NCI-H748 (cell line): ENCODE measurements at regions not wholly inside any gene's neighbourhood (a gene's known extent, or its start where the extent isn't known, plus 50 kb on each side); places are given as distances from the start of the nearest gene placed in this dataset.

Source experiments
- DNase-seq: peaks from one replicate; lab custom pipeline; 2025; ENCODE audit not compliant: unreplicated experiment; lab: John Stamatoyannopoulos, UW

GRCh38 chr4:181688872-181689271, 554.3 kb upstream of the TENM3 start:
- peak; percentile 29 for DNase-seq

GRCh38 chr4:181690498-181690897, 552.7 kb upstream of the TENM3 start:
- no peak for DNase-seq

- no peak for DNase-seq
These were observed 550.2 kb upstream of the TENM3 start for GRCh38 chr4:181692965-181693364.

GRCh38 chr4:181693517-181693916, 549.7 kb upstream of the TENM3 start:
- no peak for DNase-seq

- no peak for DNase-seq
These were observed 545.0 kb upstream of the TENM3 start for GRCh38 chr4:181698221-181698620.

- peak; percentile 44 for DNase-seq
These were observed 542.0 kb upstream of the TENM3 start for GRCh38 chr4:181701214-181701613.

GRCh38 chr4:181701894-181702293, 541.3 kb upstream of the TENM3 start:
- DNase-seq: no peak

- no peak for DNase-seq
These were observed 540.2 kb upstream of the TENM3 start for GRCh38 chr4:181702864-181703495.

- no peak for DNase-seq
These were observed 533.1 kb upstream of the TENM3 start for GRCh38 chr4:181710143-181710542.

GRCh38 chr4:181711387-181711786, 531.8 kb upstream of the TENM3 start:
- DNase-seq: no peak

- DNase-seq: no peak
These were observed 514.8 kb upstream of the TENM3 start for GRCh38 chr4:181728305-181728966.

- no peak for DNase-seq
These were observed 511.3 kb upstream of the TENM3 start for GRCh38 chr4:181731900-181732299.

- no peak for DNase-seq
These were observed 505.5 kb upstream of the TENM3 start for GRCh38 chr4:181737744-181738143.

- DNase-seq: no peak
These were observed 504.2 kb upstream of the TENM3 start for GRCh38 chr4:181739031-181739430.

- no peak for DNase-seq
These were observed 501.7 kb upstream of the TENM3 start for GRCh38 chr4:181741513-181741912.

GRCh38 chr4:181745933-181746625, 497.1 kb upstream of the TENM3 start:
- peak; percentile 18 for DNase-seq

- DNase-seq: no peak
These were observed 494.6 kb upstream of the TENM3 start for GRCh38 chr4:181748581-181748980.

GRCh38 chr4:181752516-181752915, 490.7 kb upstream of the TENM3 start:
- DNase-seq: no peak

GRCh38 chr4:181753207-181753606, 490.0 kb upstream of the TENM3 start:
- DNase-seq: no peak

- no peak for DNase-seq
These were observed 487.4 kb upstream of the TENM3 start for GRCh38 chr4:181755846-181756245.

GRCh38 chr4:181756451-181757095, 486.6 kb upstream of the TENM3 start:
- DNase-seq: no peak

- DNase-seq: no peak
These were observed 486.1 kb upstream of the TENM3 start for GRCh38 chr4:181757098-181757497.
